IMR-90 (cell line): ENCODE measurements at regions not wholly inside any gene's neighbourhood (a gene's known extent, or its start where the extent isn't known, plus 50 kb on each side); places are given as distances from the start of the nearest gene placed in this dataset.

Experiments
- ATAC-seq: fragments of 200-7000 bp; cut with Tn5 transposase; 2 replicates; pipeline ENCODE4 v1.9.1; 2020; ENCODE audit warnings: low read depth, mild to moderate bottlenecking, moderate library complexity
- BruUV-seq: library from RNA; stranded (reverse); fragments of 400-500 nt; replicated peaks from 2 replicates; lab custom pipeline; 2021; lab: Mats Ljungman, UMichigan
- CTCF ChIA-PET: fragments of 300-600 bp; formaldehyde crosslinking; extraction: SDS; loops from one replicate; lab custom pipeline; 2021; ENCODE audit warnings: antibody characterized with exemption; lab: Yijun Ruan, JAX
- POLR2A ChIA-PET: fragments of 300-600 bp; sonication (Branson Sonifier 250); formaldehyde crosslinking; loops from one replicate; lab custom pipeline; 2022; ENCODE audit warnings: antibody characterized with exemption; ENCODE audit not compliant: unreplicated experiment; lab: Charles Lee
- DNase-seq: peaks from one replicate; pipeline ENCODE4 v3.0.0; 2013
- H2AFZ ChIP-seq: replicated peaks from 2 replicates; pipeline ENCODE3; 2013; ENCODE audit warnings: low read length, mild to moderate bottlenecking; ENCODE audit not compliant: poor library complexity
- H2AK5ac ChIP-seq: 2 replicates; pipeline ENCODE4 v1.6.1; 2013; ENCODE audit warnings: low read depth, low read length, inconsistent platforms
- H2AK9ac ChIP-seq: replicated peaks from 2 replicates; pipeline ENCODE3; 2013; ENCODE audit warnings: mild to moderate bottlenecking, low read depth, low read length, moderate library complexity; ENCODE audit not compliant: poor library complexity
- H2BK120ac ChIP-seq: 2 replicates; pipeline ENCODE4 v1.6.1; 2013; ENCODE audit warnings: low read depth, low read length, inconsistent platforms
- H2BK15ac ChIP-seq: 3 replicates; pipeline ENCODE4 v1.6.1; 2013; ENCODE audit warnings: low read depth, low read length, inconsistent platforms
- H2BK20ac ChIP-seq: 2 replicates; pipeline ENCODE4 v1.6.1; 2013; ENCODE audit warnings: low read depth, mild to moderate bottlenecking, inconsistent platforms, low read length, moderate library complexity
- H2BK5ac ChIP-seq: 2 replicates; pipeline ENCODE4 v1.6.1; 2013; ENCODE audit warnings: mild to moderate bottlenecking, low read depth, low read length, inconsistent platforms; ENCODE audit not compliant: poor library complexity, severe bottlenecking
- H3K14ac ChIP-seq: replicated peaks from 2 replicates; pipeline ENCODE4 v1.6.1; 2013; ENCODE audit warnings: low read depth, low read length, inconsistent platforms
- H3K18ac ChIP-seq: 2 replicates; pipeline ENCODE4 v1.6.1; 2013; ENCODE audit warnings: low read depth, low read length, control low read depth
- H3K23ac ChIP-seq: 2 replicates; pipeline ENCODE4 v1.6.1; 2013; ENCODE audit warnings: low read depth, low read length, inconsistent platforms
- H3K27ac ChIP-seq: 2 replicates; pipeline ENCODE4 v1.5.1; 2013; ENCODE audit warnings: mild to moderate bottlenecking, control low read depth, low read length; ENCODE audit not compliant: insufficient read depth
- H3K27me3 ChIP-seq: 2 replicates; pipeline ENCODE4 v1.6.1; 2013; ENCODE audit warnings: low read length; ENCODE audit not compliant: control insufficient read depth, insufficient read depth
- H3K36me3 ChIP-seq: 2 replicates; pipeline ENCODE4 v1.6.1; 2013; ENCODE audit warnings: low read length, mixed read lengths; ENCODE audit not compliant: control insufficient read depth, insufficient read depth
- H3K4ac ChIP-seq: 2 replicates; pipeline ENCODE4 v1.6.1; 2013; ENCODE audit warnings: low read depth, low read length, inconsistent platforms
- H3K4me1 ChIP-seq: 2 replicates; pipeline ENCODE4 v1.6.1; 2013; ENCODE audit warnings: low read length, mixed read lengths; ENCODE audit not compliant: control insufficient read depth, insufficient read depth
- H3K4me2 ChIP-seq: 2 replicates; pipeline ENCODE4 v1.6.1; 2013; ENCODE audit warnings: low read depth, mild to moderate bottlenecking, control low read depth, low read length, moderate library complexity
- H3K4me3 ChIP-seq: 2 replicates; pipeline ENCODE4 v1.5.1; 2013; ENCODE audit warnings: low read depth, mild to moderate bottlenecking, control low read depth, low read length, moderate library complexity; ENCODE audit not compliant: insufficient read depth
- H3K56ac ChIP-seq: 2 replicates; pipeline ENCODE4 v1.6.1; 2013; ENCODE audit warnings: low read length, inconsistent platforms; ENCODE audit not compliant: insufficient read depth; ENCODE audit errors: extremely low read depth
- H3K79me1 ChIP-seq, 2 experiments: 2 replicates each; pipeline ENCODE4 v1.6.1; 2013; ENCODE audit warnings: low read length in 2 of 2, inconsistent platforms in 1 of 2, low read depth in 1 of 2
- H3K9ac ChIP-seq: 2 replicates; pipeline ENCODE4 v1.6.1; 2013; ENCODE audit warnings: low read depth, low read length, control low read depth
- H3K9me1 ChIP-seq: 2 replicates; pipeline ENCODE4 v1.6.1; 2013; ENCODE audit warnings: low read length, inconsistent platforms; ENCODE audit not compliant: insufficient read depth
- H3K9me3 ChIP-seq: 2 replicates; pipeline ENCODE4 v1.6.1; 2013; ENCODE audit warnings: low read length; ENCODE audit not compliant: control insufficient read depth, insufficient read depth
- H4K20me1 ChIP-seq: 2 replicates; pipeline ENCODE4 v1.6.1; 2013; ENCODE audit warnings: low read length, inconsistent platforms; ENCODE audit not compliant: insufficient read depth
- H4K5ac ChIP-seq: 2 replicates; pipeline ENCODE4 v1.6.1; 2013; ENCODE audit warnings: mild to moderate bottlenecking, low read depth, low read length, control low read depth
- H4K8ac ChIP-seq, 2 experiments: 2 replicates each; pipeline ENCODE4 v1.6.1; 2013; ENCODE audit warnings: low read depth in 2 of 2, low read length in 2 of 2, control low read depth in 1 of 2, inconsistent platforms in 1 of 2
- H4K91ac ChIP-seq: 2 replicates; pipeline ENCODE4 v1.6.1; 2013; ENCODE audit warnings: low read depth, low read length, inconsistent platforms; ENCODE audit not compliant: insufficient read depth
- BHLHE40 ChIP-seq: fragments of 150-350 bp; IDR thresholded peaks from 2 replicates; pipeline ENCODE4 v1.6.1; 2016; ENCODE audit warnings: mild to moderate bottlenecking, low read depth, low read length
- CEBPB ChIP-seq: IDR thresholded peaks from 2 replicates; pipeline ENCODE4 v1.6.1; 2012; ENCODE audit warnings: low read depth, low read length, improper control_type of control experiment
- CHD1 ChIP-seq: IDR thresholded peaks from 2 replicates; pipeline ENCODE4 v1.6.1; 2012; ENCODE audit warnings: low read depth, low read length, improper control_type of control experiment
- FOS ChIP-seq: fragments of 150-350 bp; IDR thresholded peaks from 2 replicates; pipeline ENCODE4 v1.6.1; 2016; ENCODE audit warnings: low read depth, low read length
- MAFK ChIP-seq: IDR thresholded peaks from 2 replicates; pipeline ENCODE4 v1.6.1; 2012; ENCODE audit warnings: low read depth, low read length, improper control_type of control experiment
- MAZ ChIP-seq: IDR thresholded peaks from 2 replicates; pipeline ENCODE4 v1.6.1; 2012; ENCODE audit warnings: low read depth, mild to moderate bottlenecking, low read length, improper control_type of control experiment, moderate library complexity, borderline replicate concordance
- MXI1 ChIP-seq: IDR thresholded peaks from 2 replicates; pipeline ENCODE4 v1.6.1; 2012; ENCODE audit warnings: low read depth, mild to moderate bottlenecking, low read length, moderate library complexity, borderline replicate concordance
- NFE2L2 ChIP-seq: fragments of 150-350 bp; IDR thresholded peaks from 2 replicates; pipeline ENCODE4 v1.6.1; 2016; ENCODE audit warnings: low read depth, mild to moderate bottlenecking, low read length
- POLR2A ChIP-seq: IDR thresholded peaks from 2 replicates; pipeline ENCODE4 v1.6.1; 2012; ENCODE audit warnings: mild to moderate bottlenecking, low read depth, low read length
- RAD21 ChIP-seq: IDR thresholded peaks from 2 replicates; pipeline ENCODE4 v1.6.1; 2012; ENCODE audit warnings: low read length, improper control_type of control experiment
- RCOR1 ChIP-seq: IDR thresholded peaks from 2 replicates; pipeline ENCODE4 v1.6.1; 2012; ENCODE audit warnings: mild to moderate bottlenecking, low read length, improper control_type of control experiment; ENCODE audit not compliant: insufficient replicate concordance
- RFX5 ChIP-seq: IDR thresholded peaks from 2 replicates; pipeline ENCODE4 v1.8.0; 2012; ENCODE audit warnings: low read depth, mild to moderate bottlenecking, low read length, moderate library complexity
- SMC3 ChIP-seq: fragments of 150-350 bp; IDR thresholded peaks from 2 replicates; pipeline ENCODE4 v1.6.1; 2016; ENCODE audit warnings: low read depth, mild to moderate bottlenecking, antibody characterized with exemption, low read length, moderate library complexity
- WGBS, 2 experiments: methylation state at CpG; one replicate each; pipeline versions ENCODE4 v1.1.5 to v1.1.7; 2013; ENCODE audit warnings: missing lambda C conversion rate in 2 of 2; ENCODE audit not compliant: insufficient read length in 1 of 2; ENCODE audit errors: extremely low coverage in 2 of 2; 5-methylcytosine and 5-hydroxymethylcytosine counted together
- dilution Hi-C: fragments of 300-500 bp; cut with HindIII; formaldehyde crosslinking; loops from one replicate; pipeline ENCODE4 v1.14.3; 2018; ENCODE audit warnings: low sequenced_read_pairs; ENCODE audit not compliant: unreplicated experiment
- in situ Hi-C: fragments of 300-500 bp; cut with MboI; formaldehyde crosslinking; loops from 3 replicates; pipeline ENCODE4 v1.14.3; 2019; ENCODE audit warnings: low sequenced_read_pairs, inconsistent platforms, mixed read lengths
- intact Hi-C: fragments of 100-400 bp; cut with micrococcal nuclease; formaldehyde crosslinking; loops from 2 replicates; pipeline ENCODE4 v1.10.0; 2022
- TF ChIP-seq, protein P1 (sequence below): fragments of 150-350 bp; IDR thresholded peaks from 2 replicates; pipeline ENCODE4 v1.6.1; 2016; ENCODE audit warnings: low read depth, mild to moderate bottlenecking, low read length, moderate library complexity, borderline replicate concordance
- TF ChIP-seq, protein P2 (sequence below): fragments of 150-350 bp; IDR thresholded peaks from 2 replicates; pipeline ENCODE4 v1.6.1; 2017; ENCODE audit warnings: mild to moderate bottlenecking, antibody characterized with exemption, low read length, low read depth
- TF ChIP-seq, protein P3 (sequence below): conservative IDR thresholded peaks from 2 replicates; pipeline ENCODE4 v1.5.1; 2012; ENCODE audit warnings: mild to moderate bottlenecking, low read depth, low read length, improper control_type of control experiment

DNA sequence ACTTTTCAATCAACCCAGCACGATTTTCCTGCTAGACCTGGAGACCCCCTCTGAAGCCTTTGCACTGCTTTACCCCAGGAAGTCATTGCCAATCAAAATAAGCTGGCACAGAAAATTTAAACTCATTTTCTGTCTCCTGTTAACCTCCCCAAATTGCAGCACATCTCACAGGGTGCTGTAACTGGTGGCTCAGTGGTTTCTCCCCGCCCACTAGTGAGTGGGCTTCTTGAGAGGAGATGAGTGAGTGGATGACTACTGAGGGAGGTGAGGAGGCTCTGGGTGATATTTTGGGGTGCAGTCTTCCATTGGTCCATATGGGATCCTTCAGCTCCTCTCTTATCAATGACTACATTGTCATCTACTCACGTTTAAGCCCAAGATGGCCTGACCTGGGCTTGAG, 239.8 kb upstream of the HS6ST1 start:
- no peak overlapping the region for H3K4me3 ChIP-seq
- intact Hi-C loops, result no loop called here
- no peak overlapping the region for H2AFZ ChIP-seq
- H3K27me3 ChIP-seq, result no peaks in the 10 kb centered on the region
- H3K14ac ChIP-seq, result no peak overlapping the region
- no peak overlapping the region for H2AK5ac ChIP-seq
- WGBS, 2 experiments, result 40% methylated on average over 1 of the region's 3 CpGs; no CpG with 5 or more reads in 1 of the 2 experiments
- DNase-seq, result no peak
- in situ Hi-C loops, result no loop called here
- no peak overlapping the region for H4K8ac ChIP-seq
- H3K4me2 ChIP-seq, result no peak overlapping the region
- peaks cover 5% of the 10 kb centered on the region; the same call in 1 of the 2 replicates for H3K9me3 ChIP-seq
- no peaks in the 10 kb centered on the region for H4K20me1 ChIP-seq
- H3K4me1 ChIP-seq, result peaks cover 13% of the 10 kb centered on the region
- no peak overlapping the region for H2AK9ac ChIP-seq
- H3K23ac ChIP-seq, result no peak overlapping the region
- BruUV-seq, result no TSS peak
- peak overlapping the region; percentile 13; the same call in 1 of the 2 replicates for H2BK120ac ChIP-seq
- H2BK20ac ChIP-seq, result no peak overlapping the region
- H2BK5ac ChIP-seq, result no peak overlapping the region
- POLR2A ChIA-PET, result no interaction called here
- dilution Hi-C loops, result no loop called here
- H3K9ac ChIP-seq, result no peak overlapping the region
- peak overlapping the region; percentile 29; the same call in 1 of the 2 replicates for H4K91ac ChIP-seq
- H3K36me3 ChIP-seq, result no peaks in the 10 kb centered on the region; the same call in 1 of the 2 replicates
- no peaks in the 10 kb centered on the region for H3K79me1 ChIP-seq
- no peak overlapping the region for H3K4ac ChIP-seq
- no peak overlapping the region for H2BK15ac ChIP-seq
- no peak overlapping the region for H3K18ac ChIP-seq
- no peak overlapping the region; the same call in 1 of the 2 replicates for H4K5ac ChIP-seq
- H3K27ac ChIP-seq, result no peak overlapping the region
- H3K56ac ChIP-seq, result no peak overlapping the region
- no peak for ATAC-seq
- TF ChIP-seq FOS, result no peak
- TF ChIP-seq, protein P1, sequence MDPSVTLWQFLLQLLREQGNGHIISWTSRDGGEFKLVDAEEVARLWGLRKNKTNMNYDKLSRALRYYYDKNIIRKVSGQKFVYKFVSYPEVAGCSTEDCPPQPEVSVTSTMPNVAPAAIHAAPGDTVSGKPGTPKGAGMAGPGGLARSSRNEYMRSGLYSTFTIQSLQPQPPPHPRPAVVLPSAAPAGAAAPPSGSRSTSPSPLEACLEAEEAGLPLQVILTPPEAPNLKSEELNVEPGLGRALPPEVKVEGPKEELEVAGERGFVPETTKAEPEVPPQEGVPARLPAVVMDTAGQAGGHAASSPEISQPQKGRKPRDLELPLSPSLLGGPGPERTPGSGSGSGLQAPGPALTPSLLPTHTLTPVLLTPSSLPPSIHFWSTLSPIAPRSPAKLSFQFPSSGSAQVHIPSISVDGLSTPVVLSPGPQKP, result no peak
- no peak for TF ChIP-seq CEBPB
- TF ChIP-seq MAZ, result no peak
- no peak for TF ChIP-seq MAFK
- TF ChIP-seq BHLHE40, result no peak
- TF ChIP-seq RCOR1, result no peak
- TF ChIP-seq SMC3, result no peak
- TF ChIP-seq, protein P2, sequence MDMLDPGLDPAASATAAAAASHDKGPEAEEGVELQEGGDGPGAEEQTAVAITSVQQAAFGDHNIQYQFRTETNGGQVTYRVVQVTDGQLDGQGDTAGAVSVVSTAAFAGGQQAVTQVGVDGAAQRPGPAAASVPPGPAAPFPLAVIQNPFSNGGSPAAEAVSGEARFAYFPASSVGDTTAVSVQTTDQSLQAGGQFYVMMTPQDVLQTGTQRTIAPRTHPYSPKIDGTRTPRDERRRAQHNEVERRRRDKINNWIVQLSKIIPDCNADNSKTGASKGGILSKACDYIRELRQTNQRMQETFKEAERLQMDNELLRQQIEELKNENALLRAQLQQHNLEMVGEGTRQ, result no peak
- TF ChIP-seq RAD21, result no peak
- TF ChIP-seq MXI1, result no peak
- no peak for TF ChIP-seq RFX5
- no peak for TF ChIP-seq POLR2A
- TF ChIP-seq, protein P3, sequence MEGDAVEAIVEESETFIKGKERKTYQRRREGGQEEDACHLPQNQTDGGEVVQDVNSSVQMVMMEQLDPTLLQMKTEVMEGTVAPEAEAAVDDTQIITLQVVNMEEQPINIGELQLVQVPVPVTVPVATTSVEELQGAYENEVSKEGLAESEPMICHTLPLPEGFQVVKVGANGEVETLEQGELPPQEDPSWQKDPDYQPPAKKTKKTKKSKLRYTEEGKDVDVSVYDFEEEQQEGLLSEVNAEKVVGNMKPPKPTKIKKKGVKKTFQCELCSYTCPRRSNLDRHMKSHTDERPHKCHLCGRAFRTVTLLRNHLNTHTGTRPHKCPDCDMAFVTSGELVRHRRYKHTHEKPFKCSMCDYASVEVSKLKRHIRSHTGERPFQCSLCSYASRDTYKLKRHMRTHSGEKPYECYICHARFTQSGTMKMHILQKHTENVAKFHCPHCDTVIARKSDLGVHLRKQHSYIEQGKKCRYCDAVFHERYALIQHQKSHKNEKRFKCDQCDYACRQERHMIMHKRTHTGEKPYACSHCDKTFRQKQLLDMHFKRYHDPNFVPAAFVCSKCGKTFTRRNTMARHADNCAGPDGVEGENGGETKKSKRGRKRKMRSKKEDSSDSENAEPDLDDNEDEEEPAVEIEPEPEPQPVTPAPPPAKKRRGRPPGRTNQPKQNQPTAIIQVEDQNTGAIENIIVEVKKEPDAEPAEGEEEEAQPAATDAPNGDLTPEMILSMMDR, result no peak
- no peak for TF ChIP-seq NFE2L2
- no peak for TF ChIP-seq CHD1
- CTCF ChIA-PET, result interaction anchor here (0.7 to 0.9 kb wide), 2 partner anchors 9 to 21 kb away, joined by 5 to 6 read pairs; no protein-coding TSS in a partner anchor
- peaks cover 5% of the 10 kb centered on the region for H3K9me1 ChIP-seq
